ENCODE measurements at regions not wholly inside any gene's neighbourhood (a gene's known extent, or its start where the extent isn't known, plus 50 kb on each side); places are given as distances from the start of the nearest gene placed in this dataset.
"Not testable (repeated sequence)": the region's sequence is repeated elsewhere in the genome, so short reads cannot be mapped to it uniquely, and the experiment has no call there.

DNA sequence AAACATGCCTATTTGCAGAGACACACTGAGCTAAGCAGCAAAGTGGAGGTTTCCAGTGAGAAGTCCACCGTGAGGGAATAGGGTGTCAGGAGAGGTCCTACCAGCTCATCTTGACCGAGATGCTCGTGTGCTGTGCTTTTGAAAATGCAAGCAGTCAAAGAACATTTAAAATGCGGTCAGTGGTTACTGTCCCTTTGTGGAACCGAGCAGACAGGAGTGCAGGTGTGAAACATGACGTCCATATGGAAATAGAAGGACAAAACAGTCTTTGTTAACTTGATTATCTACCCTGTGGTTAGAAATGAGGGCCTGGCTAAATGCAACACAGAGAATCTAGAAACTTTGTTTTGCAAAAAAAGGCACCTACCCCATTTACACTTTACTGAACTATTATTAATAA, 473.3 kb downstream of the SPATA31A6 start:
- DNase-seq: not testable (repeated sequence)

DNA sequence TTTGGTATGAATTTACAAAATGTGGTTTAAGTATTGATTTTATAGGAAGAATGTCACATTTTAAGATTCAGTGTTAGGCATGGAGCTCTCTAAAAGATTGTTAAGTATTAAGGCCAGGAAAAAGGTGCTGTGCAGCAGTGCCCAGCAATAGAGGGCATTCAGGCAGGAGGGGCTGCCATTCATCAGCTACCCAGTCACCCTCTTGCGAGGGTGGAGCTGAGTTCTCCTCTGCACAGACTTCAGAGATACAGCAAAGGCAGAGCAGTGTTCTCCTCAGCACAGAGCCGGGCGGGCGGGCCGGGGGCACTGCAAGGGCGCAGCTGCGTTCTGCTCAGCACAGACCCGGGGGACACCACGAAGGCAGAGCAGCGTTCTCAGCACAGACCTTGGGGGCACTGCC, 474.0 kb downstream of the SPATA31A6 start:
- not testable (repeated sequence) for DNase-seq

GRCh38 chr9:42697146-42697545, 513.7 kb downstream of the SPATA31A6 start:
- not testable (repeated sequence) for DNase-seq

DNA sequence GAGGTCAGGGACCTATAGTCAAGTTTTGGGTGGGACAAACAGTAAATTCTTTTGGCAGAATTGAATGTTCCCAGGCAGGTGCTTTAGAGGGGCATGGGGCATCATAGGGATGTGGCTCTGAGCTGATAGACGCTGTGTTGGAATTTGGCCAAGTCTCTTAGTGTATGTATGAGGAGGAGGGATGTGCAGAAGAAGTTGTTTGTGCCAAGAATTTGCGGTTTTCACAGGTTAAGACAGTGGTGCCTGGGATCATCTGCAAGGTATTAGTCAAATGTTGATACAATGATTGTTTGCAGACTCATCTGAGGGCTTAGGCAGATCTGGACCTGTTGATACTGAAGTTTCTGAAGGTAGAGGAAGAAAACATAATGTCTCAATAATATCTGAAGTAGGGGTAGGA, 519.4 kb downstream of the SPATA31A6 start:
- DNase-seq: not testable (repeated sequence)

DNA sequence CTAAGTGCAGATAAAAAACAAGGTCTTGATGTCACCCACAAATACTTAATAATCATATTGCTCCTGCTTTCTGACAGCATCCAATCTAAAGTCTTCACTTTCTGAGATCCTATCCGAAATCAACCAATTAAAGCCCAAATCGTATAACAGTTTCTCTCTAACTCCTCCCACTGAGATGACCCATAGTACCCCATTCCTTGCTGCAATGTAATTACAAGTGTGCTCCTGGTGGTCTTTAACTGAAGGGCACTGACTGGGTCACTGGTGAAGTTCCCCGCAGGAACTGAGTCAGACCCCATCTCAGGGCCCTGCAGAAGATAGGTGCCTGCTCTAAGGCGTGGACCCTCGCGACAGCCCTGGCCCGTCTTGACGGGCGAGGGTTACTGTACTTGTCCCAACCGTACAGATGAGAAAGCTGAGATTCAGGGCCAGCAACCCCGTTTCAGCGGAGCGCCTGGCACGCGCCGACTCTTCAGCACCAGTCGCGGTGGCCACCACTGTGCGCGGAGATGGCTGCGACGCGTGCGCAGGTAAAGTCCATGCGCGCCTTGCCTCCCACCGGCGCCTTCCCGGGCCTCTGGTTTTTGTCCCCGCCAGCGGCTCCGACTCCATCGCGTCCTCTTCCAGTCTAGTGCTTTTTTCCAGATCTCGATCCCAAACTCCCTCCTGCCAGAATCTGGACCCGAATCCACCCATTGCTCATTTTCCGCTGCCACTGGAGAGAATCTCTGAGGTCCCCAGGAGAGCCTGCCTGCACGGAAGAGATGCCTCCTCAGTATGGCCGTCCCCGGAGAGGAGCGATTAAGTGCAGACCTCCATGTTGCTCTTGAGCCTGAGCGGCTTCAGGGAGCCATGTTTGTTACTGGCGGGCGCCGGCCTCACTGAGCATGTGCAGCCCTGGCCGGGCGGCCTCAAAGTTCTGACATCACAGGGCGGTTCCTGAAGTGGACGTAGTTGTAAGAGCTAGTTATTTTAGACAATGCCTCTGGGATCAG, 541.7 kb downstream of the SPATA31A6 start:
- DNase-seq: not testable (repeated sequence)

- peak; percentile 38 for DNase-seq
Observed at GRCh38 chr9:42743030-42743814, 559.8 kb downstream of the SPATA31A6 start.

- DNase-seq: not testable (repeated sequence)
Observed at GRCh38 chr9:42757251-42757650, 573.8 kb downstream of the SPATA31A6 start.

- DNase-seq: not testable (repeated sequence)
Observed at GRCh38 chr9:42759320-42759719, 575.9 kb downstream of the SPATA31A6 start.

GRCh38 chr9:42782201-42782600, 598.7 kb downstream of the SPATA31A6 start:
- DNase-seq: not testable (repeated sequence)

- not testable (repeated sequence) for DNase-seq
Observed at GRCh38 chr9:42792725-42793124, 609.3 kb downstream of the SPATA31A6 start.

DNA sequence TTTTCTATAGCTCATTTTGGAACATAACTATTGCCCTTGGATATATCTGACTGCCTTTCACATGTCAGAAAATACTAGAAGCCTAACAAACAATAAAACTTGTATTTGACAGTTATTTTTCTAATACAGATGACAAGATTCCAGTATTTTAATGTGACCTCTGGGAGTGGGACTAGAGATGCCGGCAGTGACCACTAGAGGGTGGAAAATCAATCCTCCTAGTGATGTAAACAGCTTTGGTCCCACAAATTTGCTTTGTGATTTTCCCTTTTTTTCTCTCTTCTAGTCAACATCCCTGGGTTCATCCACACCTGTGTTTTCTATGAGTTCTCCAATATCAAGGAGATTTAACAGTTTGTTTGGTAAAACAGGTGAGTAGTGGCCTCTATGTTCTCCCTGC, 615.1 kb downstream of the SPATA31A6 start:
- not testable (repeated sequence) for DNase-seq

- not testable (repeated sequence) for DNase-seq
Observed at GRCh38 chr9:42802716-42803115, 619.3 kb downstream of the SPATA31A6 start.

DNA sequence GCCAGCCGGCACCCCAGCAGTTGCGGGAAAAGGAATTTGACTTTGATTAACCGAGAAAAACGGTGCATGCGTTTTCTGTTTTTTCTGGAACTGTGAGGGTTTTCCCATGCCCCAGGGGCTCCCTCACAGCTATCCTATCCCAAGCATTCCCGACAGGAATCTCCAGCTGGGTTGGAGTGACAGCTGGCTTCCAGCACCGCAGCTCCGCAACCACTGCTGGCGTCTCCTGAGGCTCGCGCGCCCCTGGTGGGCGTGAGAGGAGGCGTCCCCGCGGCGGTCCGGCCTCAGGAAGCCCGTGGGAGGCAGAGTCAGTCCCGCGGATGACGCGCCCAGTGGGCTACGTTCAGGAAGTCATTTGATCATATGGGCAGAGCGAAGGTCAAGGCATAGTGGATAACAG, 623.2 kb downstream of the SPATA31A6 start:
- not testable (repeated sequence) for DNase-seq

DNA sequence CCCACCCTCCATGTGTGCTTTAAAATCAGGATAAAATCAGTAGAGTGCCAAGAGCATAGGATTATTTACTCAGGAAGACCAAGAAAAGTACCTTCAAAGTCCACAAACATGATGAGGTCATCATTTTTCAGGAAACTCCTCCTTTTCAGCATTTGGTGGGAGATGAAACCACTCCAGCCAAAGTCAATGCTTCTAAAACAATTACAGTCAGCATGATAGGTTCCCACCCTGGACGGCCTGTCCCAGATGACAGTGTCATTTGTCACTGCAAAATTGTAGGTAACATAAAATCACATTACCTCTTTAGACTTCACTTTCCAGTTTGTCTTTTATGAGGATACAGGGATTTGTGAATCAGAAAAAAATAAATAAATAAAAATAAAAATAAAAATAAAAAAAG, 638.0 kb downstream of the SPATA31A6 start:
- not testable (repeated sequence) for DNase-seq

- DNase-seq: not testable (repeated sequence)
Observed at GRCh38 chr9:42848156-42848555, 664.7 kb downstream of the SPATA31A6 start.

- not testable (repeated sequence) for DNase-seq
Observed at GRCh38 chr9:42850896-42851693, 667.6 kb downstream of the SPATA31A6 start.

- DNase-seq: not testable (repeated sequence)
Observed at GRCh38 chr9:42851701-42852100, 668.2 kb downstream of the SPATA31A6 start.

GRCh38 chr9:42852133-42852930, 668.9 kb downstream of the SPATA31A6 start:
- DNase-seq: not testable (repeated sequence)

GRCh38 chr9:42860133-42860532, 676.7 kb downstream of the SPATA31A6 start:
- DNase-seq: not testable (repeated sequence)

DNA sequence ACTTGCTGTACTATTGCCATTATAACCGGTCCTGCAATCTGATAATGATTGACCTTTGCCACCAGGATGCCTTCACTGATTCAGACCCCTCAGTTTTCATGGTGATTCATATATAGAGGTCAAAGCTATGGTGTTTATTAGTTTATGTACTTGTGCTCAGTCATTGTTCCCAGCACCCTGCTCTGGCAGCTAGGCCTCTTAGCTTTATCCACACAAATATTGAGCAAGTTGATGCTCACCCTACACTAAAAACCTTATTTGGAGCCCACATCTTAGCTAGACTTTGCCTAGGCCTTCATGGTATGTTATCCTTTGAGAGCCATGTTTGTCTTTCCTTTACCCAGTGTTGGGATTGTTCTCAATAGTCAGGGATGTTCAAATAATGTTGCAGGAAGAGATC, 679.0 kb downstream of the SPATA31A6 start:
- DNase-seq: not testable (repeated sequence)

Data from muscle of arm (tissue), 1 donor.